NCI-H2227 treated with DMSO at 0.1 percent for 48 hours (cell line): ENCODE measurements at regions not wholly inside any gene's neighbourhood (a gene's known extent, or its start where the extent isn't known, plus 50 kb on each side); places are given as distances from the start of the nearest gene placed in this dataset.
"Not testable (repeated sequence)": the region's sequence is repeated elsewhere in the genome, so short reads cannot be mapped to it uniquely, and the experiment has no call there.

ENCODE experiments used
- DNase-seq: peaks from one replicate; lab custom pipeline; 2025; lab: John Stamatoyannopoulos, UW

DNA sequence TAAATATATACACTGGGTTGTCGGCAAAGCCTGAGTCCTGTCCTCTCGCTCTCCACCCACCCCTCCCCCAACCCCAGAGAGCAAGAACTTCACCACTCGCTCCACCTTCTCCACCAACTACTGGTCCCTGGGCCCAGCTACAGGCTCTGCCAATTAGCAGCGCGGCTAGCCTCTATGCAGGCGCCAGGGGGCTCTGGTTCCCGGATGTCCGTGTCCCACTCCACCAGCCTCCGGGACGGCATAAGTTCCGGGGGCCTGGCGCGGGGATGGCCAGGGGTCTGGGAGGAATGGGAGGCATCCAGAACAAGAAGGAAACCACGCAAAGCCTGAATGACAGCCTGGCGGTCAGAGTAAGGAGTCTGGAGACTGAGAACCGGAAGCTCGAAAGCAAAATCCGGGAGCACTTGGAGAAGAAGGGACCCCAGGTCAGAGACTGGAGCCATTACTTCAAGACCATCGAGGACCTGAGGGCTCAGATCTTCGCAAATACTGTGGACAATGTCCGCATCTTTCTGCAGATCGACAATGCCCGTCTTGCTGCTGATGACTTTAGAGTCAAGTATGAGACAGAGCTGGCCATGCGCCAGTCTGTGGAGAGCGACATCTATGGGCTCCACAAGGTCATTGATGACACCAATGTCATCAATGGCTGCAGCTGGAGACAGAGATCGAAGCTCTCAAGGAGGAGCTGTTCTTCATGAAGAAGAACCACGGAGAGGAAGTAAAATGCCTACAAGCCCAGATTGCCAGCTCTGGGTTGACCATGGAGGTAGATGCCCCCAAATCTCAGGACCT, 224.3 kb upstream of the ID4 start:
- not testable (repeated sequence) for DNase-seq

DNA sequence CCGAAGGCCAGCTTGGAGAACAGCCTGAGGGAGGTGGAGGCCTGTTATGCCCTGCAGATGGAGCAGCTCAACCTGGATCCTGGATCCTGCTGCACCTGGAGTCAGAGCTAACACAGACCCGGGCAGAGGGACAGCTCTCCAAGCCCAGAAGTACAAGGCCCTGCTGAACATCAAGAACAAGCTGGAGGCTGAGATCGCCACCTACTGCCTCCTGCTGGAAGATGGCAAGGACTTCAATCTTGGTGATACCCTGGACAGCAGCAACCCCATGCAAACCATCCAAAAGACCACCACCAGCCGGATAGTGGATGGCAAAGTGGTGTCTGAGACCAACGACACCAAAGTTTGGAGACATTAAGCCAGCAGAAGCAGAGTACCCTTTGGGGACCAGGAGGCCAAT, 223.5 kb upstream of the ID4 start:
- no peak for DNase-seq

DNA sequence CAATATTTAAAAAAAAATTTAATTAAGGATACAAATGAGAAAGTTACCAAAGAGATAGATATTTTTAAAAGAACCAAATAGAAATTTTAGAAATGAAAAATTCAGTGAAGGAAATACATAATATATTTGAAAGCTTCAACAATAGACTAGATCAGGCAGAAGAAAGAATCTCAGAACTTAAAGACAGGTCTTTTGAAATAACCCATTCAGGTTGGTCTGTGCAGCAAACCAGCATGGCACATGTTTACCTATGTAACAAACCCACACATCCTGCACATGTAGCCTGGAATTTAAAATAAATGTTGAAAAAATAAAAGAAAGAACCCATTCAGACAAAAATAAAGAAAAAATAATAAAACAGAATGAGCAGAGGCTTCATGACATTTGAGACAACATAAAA, 221.1 kb upstream of the ID4 start:
- DNase-seq, result no peak

DNA sequence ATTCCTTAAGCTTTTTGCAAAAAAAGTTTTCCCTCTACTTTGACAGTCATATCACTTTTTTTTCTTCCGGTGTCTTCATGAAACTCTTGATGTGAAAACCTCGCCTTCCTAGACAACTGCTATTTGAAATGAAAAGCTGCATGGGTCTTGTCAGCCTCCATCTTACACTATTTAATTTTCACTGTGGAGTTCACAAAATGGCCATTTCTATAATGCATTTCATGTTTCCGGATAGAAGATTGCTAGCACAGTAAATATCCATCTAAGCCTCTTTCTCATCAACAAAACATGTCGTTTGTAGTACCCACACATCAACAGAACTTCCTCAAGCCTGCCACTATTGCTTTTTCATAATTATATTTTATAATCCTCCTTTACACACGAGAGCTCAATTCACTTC, 204.9 kb upstream of the ID4 start:
- no peak for DNase-seq

DNA sequence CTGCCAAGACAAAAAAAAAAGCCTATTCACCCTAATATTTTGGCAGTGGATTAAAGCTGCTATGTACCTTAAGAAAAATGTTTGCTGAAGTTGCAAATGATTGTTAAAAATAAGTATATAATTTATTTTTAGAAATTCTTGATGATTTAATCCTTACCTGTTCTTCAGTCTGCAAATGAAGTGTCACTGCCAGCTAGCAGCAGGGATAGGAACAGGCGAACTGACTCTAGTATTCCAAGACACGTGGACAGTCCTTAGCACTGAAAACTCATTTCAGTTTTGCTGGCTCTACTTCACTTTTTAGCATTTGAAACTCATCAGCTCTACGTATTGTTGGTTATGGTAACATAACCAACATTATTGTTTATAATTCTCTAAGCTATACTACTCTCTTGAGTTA, 204.4 kb upstream of the ID4 start:
- DNase-seq, result no peak

DNA sequence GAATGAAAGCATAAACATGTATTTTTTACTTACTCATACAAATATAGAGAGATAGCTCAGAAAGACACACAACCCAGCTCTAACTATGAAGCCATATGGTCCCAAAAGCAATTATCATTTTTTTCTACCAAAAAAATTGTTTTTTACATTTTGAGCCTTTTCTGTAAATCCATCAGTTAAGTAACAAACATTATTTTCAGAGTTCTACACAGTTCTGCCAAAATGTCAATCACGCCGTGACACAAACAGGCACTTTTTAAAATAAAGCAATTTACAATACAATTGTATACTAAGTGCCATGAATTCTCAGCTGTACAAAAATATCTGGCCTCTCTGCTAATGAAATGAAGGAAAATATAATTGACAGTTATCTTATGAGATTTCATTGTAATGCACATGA, 201.4 kb upstream of the ID4 start:
- DNase-seq, result no peak

DNA sequence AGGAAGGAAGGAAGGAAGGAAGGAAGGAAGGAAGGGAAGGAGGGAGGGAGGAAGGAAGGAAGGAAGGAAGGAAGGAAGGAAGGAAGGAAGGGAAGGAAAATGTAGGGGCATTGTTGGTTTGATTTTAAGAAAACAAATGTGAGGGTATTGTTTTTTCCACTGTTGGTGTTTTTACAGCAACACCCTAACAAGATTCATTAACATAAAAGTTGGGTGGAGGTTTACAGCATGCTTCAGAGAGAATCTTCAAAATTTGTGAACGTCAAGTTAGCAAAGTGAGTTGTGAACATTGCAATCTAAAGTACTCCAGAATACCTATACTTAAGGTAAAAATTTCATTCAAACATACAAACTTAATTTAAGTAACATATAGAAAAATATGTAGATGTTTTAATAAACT, 200.2 kb upstream of the ID4 start:
- DNase-seq, result no peak

DNA sequence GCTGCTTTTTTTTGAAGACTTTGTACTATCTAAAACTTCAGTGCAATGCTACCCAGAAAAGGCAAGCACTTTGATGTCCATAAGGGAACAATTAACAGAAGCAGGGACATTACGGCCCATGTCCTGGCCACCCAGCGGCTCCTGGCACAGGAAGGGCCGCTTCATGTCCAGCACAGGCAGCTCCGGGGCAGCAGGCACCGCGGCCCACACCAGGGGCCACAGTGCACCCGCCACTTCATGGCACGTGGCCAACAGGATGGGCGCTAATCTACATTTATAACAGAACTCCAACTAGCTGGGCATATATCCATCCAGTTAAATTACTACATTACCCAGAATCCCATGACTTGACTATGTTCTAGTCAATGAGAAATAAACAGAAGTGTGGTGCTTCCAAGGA, 198.2 kb upstream of the ID4 start:
- no peak for DNase-seq

DNA sequence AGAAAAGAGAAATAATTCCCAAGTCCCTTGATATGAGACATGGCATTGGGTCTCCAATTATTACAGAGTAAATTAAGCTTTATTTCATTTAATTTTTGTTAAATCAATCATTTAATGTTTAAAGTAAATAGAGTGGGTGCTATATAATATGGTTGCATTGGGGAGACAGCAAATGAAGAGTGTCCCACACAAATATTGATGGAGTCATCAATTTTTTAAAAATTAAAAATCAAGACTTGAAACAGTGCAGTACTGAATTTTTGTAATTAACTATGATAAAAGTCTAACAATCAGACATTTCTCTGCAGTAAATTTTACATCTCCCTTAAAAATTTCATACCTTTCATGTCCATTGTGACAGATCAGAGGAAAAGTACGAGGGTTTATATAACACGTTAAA, 193.9 kb upstream of the ID4 start:
- no peak for DNase-seq

DNA sequence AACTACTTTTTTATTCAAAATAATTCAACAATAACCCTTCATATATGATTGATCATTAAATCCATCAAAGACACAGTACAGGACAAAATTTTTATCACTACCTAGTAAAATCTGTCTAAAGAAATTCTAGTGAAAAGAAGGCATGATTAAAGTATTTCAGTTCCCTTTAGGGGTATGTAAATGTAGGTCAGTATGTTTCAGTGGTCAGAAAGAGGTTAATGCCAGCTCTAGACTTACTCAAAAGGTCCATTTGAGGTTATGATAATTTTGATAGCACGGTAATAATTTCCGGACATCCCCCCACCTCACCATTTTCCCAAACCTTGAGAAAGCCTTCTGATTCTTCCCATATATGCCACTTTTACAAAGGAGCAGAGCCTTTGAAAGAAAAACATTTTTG, 193.5 kb upstream of the ID4 start:
- no peak for DNase-seq

DNA sequence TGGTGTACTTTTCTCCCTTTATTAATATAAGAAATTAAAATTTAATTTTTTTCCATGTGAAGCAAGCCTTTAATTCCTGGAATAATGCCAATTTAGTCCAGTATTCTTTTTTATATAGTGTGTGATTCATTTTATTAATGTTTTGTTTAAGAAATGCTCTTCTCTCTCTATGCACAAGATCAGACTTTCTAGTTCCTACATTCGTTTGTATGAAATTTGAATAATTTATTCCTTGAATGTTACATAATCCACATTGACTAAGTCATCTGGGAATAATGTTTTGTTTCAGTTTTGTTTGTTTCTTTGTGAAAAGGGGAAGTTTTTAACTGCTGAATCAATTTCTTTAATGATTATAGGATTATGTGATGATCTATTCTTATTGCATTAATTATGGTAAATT, 181.4 kb upstream of the ID4 start:
- DNase-seq, result no peak

DNA sequence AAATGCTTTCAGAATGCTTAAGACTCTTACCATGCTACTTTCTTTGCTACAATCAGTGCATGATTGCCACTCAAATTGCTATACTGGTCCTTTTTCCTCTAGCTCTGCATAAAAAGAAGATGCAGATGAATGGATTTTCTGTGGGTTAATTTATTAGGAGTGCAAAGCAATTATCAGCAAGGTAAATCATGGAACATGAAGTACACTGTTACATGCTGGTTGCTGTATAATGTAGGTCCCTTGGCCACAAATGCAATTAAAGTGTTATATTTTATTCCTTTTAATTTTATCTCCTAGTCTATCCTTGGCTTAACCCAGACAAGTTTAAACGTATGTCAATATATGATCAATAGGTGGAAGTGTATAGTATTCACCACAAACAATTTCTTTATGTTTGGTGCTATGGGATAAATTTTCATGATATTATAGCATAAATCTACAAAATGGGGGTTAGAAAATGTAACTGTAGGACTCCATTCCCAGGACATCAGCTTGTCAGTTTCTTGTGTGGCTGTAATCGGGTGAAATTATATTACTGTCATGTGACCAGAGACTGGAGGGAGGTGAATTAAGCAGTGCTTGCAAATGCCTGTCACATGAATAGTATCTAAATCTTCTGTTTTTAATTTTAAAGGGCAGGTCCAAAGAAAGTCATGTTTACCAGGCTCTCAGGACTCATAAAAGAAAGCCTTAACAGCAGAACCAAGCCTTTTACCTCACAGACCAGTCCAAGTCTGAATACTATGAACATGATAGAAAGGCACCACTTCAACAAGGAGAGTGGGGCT, 176.9 kb upstream of the ID4 start:
- no peak for DNase-seq

DNA sequence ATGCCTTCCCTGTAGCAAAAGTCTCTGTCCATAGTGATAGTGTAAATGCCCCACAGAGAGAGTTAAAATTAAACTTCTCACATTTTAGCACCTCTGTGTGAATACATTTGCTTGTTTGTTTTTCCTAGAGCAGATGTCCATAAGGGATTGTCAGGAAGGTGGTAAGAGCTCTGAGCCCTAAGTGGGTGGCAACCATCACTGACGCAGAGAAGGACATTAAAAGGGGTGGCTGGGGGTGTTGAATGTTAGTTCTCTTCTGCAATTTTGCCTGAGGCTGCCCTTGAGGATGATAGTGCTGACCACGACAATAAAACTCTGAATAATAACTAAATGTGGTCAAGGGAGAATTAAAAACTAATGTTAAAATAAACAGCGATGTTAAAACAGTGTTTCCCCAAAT, 174.3 kb upstream of the ID4 start:
- no peak for DNase-seq

DNA sequence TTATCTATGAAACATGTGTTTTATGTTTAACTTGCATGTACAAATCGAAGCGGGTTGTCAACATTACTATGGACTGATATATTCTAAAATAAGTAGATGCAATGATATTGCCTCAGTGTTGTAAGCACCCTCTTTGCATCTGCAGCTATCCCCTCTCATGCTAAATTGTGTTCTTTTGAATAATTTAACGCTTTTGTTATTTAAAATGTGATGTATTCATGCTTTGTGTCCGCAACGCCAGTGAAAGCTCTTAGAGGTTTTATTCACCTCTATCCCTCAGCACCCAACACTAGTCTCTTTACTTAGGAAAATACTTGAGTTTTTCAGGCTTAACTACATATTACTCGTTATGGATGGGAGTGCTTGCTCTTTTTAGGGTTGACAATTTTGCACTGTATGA, 173.7 kb upstream of the ID4 start:
- DNase-seq, result peak; percentile 25

DNA sequence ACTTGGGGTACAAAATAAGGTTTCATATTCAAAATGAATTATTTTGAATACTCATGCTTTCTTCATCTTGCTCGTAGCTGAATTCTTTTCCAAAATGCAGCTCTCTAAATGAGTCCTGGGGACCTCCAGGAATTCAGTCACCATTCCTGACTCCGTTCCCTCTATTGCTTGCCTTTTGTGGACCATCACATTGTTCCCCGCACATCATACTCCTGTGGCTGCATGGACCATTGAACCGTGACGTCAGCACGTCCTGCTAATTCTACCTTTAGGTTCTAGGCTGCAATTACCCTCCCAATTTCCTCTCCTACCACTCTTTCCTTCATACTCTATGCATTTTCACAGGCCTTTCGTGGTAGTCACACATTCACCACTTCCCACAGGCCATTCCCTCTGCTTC, 173.1 kb upstream of the ID4 start:
- no peak for DNase-seq

DNA sequence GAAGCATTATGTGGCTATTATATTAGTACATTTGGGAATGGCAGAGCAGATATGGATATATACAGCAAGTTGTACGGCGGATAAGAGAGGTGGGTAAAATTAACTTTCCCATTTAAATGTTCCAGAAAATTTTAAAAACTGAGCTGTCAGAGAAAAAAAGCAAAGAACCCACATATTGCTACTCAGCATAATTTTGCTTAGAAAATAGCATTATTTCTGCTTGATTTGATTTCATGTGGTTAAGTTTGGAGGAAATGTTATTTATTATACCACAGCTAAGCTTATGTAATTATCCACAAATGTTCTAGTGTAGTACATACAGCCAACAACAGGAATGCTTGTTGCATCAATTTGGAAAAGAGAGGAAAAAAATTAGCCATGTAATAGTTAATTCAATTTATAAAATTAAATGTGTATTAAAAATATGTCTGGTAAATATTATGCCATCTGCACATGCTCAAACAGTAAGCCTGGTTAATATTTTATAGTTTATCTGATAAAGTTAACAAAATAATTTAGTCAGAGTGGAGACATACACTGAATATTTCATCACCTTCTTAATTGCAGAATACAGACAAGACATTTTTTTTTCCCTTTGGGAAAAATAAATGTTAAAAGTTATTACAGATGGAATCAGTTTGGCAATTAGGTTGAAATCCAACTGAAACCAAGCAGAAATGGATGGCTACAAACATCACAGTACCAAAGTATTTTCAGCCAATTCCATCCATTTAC, 172.1 kb upstream of the ID4 start:
- DNase-seq, result no peak

DNA sequence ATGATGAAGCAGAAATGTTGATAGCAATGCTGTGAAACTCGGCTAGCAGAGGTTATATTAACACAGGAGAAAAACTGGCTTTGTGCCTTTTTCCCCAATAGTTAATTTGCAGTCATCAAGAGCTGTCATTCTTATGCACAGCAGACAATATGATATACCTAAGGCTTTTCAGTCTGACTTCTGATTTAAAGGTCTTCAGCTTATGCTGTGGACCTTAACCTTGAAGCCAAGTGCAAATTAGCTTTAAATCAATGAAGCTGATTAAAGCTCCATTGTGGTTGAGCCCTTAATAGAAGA, 171.6 kb upstream of the ID4 start:
- peak; percentile 44 for DNase-seq

DNA sequence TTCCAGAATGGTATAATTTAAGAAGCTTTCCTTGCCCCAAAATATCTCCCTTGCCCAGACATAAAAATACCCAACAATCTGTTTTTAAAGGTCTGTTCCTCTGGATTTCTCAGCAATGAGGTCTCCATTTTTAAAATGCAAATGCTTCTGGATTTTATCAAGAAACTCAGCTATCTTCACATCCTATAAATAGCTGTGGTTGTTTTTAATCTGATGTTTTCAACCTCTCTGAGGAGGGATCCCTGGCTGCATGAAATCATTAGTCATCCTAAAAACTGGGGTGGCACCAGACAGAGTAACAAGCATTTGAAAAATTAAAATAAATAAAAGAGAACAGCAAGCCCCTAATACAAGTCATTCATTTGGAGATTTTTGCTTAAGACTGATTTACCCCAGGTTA, 168.5 kb upstream of the ID4 start:
- no peak for DNase-seq

DNA sequence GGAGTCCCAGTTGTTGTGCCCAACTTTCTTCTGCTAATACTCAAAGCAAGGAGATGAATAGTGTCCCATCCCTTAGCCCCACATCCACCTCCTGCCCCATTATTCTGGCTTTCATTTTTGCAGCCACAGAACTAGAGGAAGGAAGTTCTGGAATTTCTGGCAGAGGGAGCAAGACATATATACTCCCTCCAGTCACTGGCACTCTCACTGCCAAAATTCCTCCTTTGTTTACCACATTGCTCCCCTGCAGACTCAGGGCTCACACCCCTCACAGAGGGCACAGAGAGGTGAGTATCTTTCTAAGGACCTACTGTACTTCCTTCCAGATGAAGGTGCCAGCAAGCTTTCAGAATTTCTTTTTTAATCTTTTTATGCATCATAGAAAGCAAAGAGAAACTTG, 168.0 kb upstream of the ID4 start:
- no peak for DNase-seq

DNA sequence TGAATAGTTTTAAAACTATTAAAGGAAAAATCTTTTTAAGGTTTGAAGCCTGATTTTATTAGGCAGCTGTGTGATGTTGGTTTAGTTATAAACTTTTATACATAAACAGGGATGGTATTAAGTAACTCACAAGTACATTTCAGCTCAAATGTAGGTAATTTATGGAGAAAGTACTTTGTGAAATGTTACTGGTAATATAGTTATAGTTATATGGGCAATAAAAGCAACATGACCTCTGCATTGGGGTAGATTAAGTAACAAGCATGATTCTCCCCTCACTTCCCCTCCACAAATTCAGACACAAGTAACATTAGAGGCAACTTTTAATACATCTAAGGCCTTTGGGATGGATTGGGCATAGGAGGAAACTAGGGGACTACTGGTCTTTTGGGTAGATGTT, 154.3 kb upstream of the ID4 start:
- no peak for DNase-seq

DNA sequence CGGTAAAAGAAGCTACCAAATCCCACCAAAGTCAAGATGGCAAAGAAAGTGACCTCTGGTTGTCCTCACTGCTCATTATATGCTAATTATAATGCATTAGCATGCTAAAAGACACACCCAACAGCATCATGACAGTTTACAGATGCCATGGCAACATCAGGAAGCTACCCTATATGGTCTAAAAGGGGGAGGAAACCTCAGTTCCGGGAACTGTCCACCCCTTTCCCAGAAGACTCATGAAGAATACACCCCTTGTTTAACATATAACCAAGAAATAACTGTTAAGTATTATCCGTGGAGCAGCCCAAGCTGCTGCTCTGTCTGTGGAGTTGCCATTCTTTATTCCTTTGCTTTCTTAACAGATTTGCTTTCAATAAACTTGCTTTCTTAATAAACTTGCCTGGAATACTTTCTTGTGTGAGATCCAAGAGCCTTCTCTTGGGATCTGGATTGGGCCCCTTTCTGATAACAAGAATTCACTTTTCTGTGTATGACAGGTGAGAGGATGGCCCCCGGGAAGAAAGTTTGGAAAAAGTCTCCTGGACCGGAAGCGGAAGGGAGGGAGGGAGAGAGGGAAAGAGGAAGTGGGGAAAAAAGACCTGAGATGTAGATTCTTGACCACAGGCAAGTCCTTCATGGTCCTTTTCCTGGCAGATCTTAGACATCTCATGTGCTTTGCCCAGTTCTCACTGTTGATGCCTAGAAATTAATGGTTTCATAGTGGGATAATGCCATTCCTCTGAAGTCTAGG, 146.7 kb upstream of the ID4 start:
- DNase-seq, result no peak

DNA sequence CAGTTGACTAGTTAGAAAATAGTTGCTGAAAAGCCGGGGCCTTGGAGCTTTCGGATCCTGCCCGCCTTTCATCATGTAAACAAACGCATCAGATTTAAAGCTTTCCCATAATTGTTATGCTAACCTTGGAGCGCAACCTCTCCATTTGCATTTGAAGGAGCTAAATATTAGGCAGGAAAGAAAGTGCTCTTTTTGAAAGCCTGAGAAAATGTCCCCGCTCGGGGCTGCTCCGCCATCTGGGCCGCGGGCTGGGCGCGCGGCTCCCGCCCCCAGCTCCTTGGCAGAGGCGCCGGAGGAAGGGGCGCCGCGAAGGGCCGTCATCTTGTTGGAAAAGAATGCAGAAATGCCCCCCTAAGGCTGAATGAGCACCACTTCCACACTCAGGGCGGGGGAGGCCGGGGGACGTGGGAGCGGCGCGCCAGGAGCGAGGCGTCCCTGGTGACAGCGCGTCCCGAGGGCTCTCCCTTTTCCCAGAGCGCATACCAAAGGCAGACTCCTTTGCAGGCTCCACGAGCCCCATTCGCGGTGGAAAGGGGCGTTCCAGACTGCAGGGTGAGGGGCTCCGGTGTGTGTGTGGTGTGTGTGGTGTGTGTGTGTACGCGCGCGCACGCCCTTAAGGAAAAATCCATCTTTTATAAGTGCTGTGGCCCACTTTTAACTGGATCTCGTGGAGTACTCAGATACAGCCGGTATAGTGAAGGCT, 145.6 kb upstream of the ID4 start:
- peak; percentile 46 for DNase-seq
